ENCODE measurements at regions not wholly inside any gene's neighbourhood (a gene's known extent, or its start where the extent isn't known, plus 50 kb on each side); places are given as distances from the start of the nearest gene placed in this dataset.

- H3K4me3 ChIP-seq (ENCODE audit: low read length in 2 of 2) = no peak overlapping the region
These were observed 430.7 kb downstream of the CDH2 start for GRCh38 chr18:27746241-27746640.

GRCh38 chr18:27735117-27735516, 441.8 kb downstream of the CDH2 start:
- Histone ChIP-seq H3K27me3 (ENCODE audit: control insufficient read depth in 3 of 3, insufficient read depth in 3 of 3, low read depth in 1 of 3, low read length in 3 of 3) (no peaks in the 10 kb centered on the region), H2BK12ac (ENCODE audit: low read length) (no peak overlapping the region), H3K4me1 (ENCODE audit: control insufficient read depth in 2 of 2, insufficient read depth in 1 of 2, low read depth in 1 of 2, low read length in 2 of 2) (no peaks in the 10 kb centered on the region), H2BK120ac (ENCODE audit: low read depth, low read length) (no peak overlapping the region), H3K14ac (ENCODE audit: low read length) (no peak overlapping the region), H3K4me3 (ENCODE audit: low read length in 2 of 2) (no peak overlapping the region), H4K91ac (ENCODE audit: low read depth, low read length, poor library complexity) (no peak overlapping the region), H3K27ac (replicated peaks; ENCODE audit: low read length) (no peak overlapping the region), H2BK5ac (ENCODE audit: low read length) (no peak overlapping the region), H4K8ac (ENCODE audit: low read depth, low read length) (no peak overlapping the region), H3K9me3 (replicated peaks in 1 of 2; ENCODE audit: control insufficient read depth in 2 of 2, insufficient read depth in 1 of 2, low read depth in 1 of 2, low read length in 2 of 2) (peaks cover under 1 to 2% of the 10 kb centered on the region in 2 donors), H3K18ac (ENCODE audit: low read length) (no peak overlapping the region), H3K4me2 (ENCODE audit: insufficient read depth, low read length, poor library complexity, severe bottlenecking) (no peak overlapping the region), H2AK5ac (ENCODE audit: low read depth, low read length) (no peak overlapping the region), H3K4ac (ENCODE audit: low read length) (no peak overlapping the region), H2AFZ (ENCODE audit: low read length) (no peak overlapping the region), H3K9ac (ENCODE audit: low read depth, low read length, poor library complexity) (no peak overlapping the region), H3K36me3 (replicated peaks in 1 of 2; ENCODE audit: control insufficient read depth in 2 of 2, insufficient read depth in 2 of 2, low read length in 2 of 2) (no peaks in the 10 kb centered on the region), H3K79me1 (ENCODE audit: low read depth, low read length) (no peaks in the 10 kb centered on the region), H2BK15ac (ENCODE audit: low read length) (no peak overlapping the region), H3K23ac (ENCODE audit: low read depth, low read length, poor library complexity) (no peak overlapping the region)
- WGBS, 2 donors (ENCODE audit: extremely low coverage in 2 of 2, insufficient read length in 2 of 2, insufficient replicate concordance in 1 of 2) = no CpG with 5 or more reads among the region's 1 CpG
- DNase-seq (ENCODE audit: low spot score) = no peak

More at GRCh38 chr18:27746241-27746640, 430.7 kb downstream of the CDH2 start:
- no peaks in the 10 kb centered on the region for H3K4me1 ChIP-seq (ENCODE audit: control insufficient read depth in 2 of 2, insufficient read depth in 1 of 2, low read depth in 1 of 2, low read length in 2 of 2)
- no peak overlapping the region for H2BK15ac ChIP-seq (ENCODE audit: low read length)
- H2AK5ac ChIP-seq (ENCODE audit: low read depth, low read length) = no peak overlapping the region
- no peak overlapping the region for H2BK12ac ChIP-seq (ENCODE audit: low read length)
- H3K36me3 ChIP-seq (replicated peaks in 1 of 2; ENCODE audit: control insufficient read depth in 2 of 2, insufficient read depth in 2 of 2, low read length in 2 of 2) = no peaks in the 10 kb centered on the region
- no peak overlapping the region for H2AFZ ChIP-seq (ENCODE audit: low read length)
- no peak overlapping the region for H2BK120ac ChIP-seq (ENCODE audit: low read depth, low read length)
- H3K9ac ChIP-seq (ENCODE audit: low read depth, low read length, poor library complexity) = no peak overlapping the region
- no peaks in the 10 kb centered on the region for H3K79me1 ChIP-seq (ENCODE audit: low read depth, low read length)
- H3K27me3 ChIP-seq (ENCODE audit: control insufficient read depth in 3 of 3, insufficient read depth in 3 of 3, low read depth in 1 of 3, low read length in 3 of 3) = no peaks in the 10 kb centered on the region
- DNase-seq (ENCODE audit: low spot score) = no peak
- H3K4me2 ChIP-seq (ENCODE audit: insufficient read depth, low read length, poor library complexity, severe bottlenecking) = no peak overlapping the region
- no peak overlapping the region for H2BK5ac ChIP-seq (ENCODE audit: low read length)
- no peak overlapping the region for H4K8ac ChIP-seq (ENCODE audit: low read depth, low read length)
- no peak overlapping the region for H3K23ac ChIP-seq (ENCODE audit: low read depth, low read length, poor library complexity)
- H3K9me3 ChIP-seq (replicated peaks in 1 of 2; ENCODE audit: control insufficient read depth in 2 of 2, insufficient read depth in 1 of 2, low read depth in 1 of 2, low read length in 2 of 2) = no peaks in the 10 kb centered on the region
- no peak overlapping the region for H3K4ac ChIP-seq (ENCODE audit: low read length)
- WGBS, 2 donors (ENCODE audit: extremely low coverage in 2 of 2, insufficient read length in 2 of 2, insufficient replicate concordance in 1 of 2) = no CpG with 5 or more reads among the region's 5 CpGs
- no peak overlapping the region for H3K27ac ChIP-seq (replicated peaks; ENCODE audit: low read length)
- no peak overlapping the region for H3K18ac ChIP-seq (ENCODE audit: low read length)
- H4K91ac ChIP-seq (ENCODE audit: low read depth, low read length, poor library complexity) = no peak overlapping the region
- no peak overlapping the region for H3K14ac ChIP-seq (ENCODE audit: low read length)

DNA sequence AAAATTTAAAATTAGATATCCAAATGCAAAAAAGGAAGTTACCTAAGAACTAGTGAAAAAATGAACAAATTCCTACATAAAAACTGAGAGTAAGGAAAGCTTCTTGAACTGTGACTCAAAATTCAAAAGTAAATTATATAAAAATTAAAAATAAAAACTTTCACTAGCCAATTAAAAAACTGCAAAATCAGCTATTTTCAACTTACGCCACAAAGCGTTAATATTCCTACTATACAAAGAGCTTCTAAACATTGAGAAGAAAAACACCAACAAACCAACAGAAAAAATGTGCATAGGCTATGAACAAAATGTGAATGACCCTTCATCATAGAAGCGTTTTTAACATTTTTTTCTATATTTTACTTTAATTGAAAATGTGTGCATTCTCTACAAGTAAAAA, 445.7 kb downstream of the CDH2 start:
- H3K9me3 ChIP-seq (replicated peaks in 1 of 2; ENCODE audit: control insufficient read depth in 2 of 2, insufficient read depth in 1 of 2, low read depth in 1 of 2, low read length in 2 of 2) = peaks cover 7 to 26% of the 10 kb centered on the region in 2 donors
- no peak overlapping the region for H3K14ac ChIP-seq (ENCODE audit: low read length)
- H2BK15ac ChIP-seq (ENCODE audit: low read length) = no peak overlapping the region
- no peak overlapping the region for H3K4ac ChIP-seq (ENCODE audit: low read length)
- H3K27me3 ChIP-seq (ENCODE audit: control insufficient read depth in 3 of 3, insufficient read depth in 3 of 3, low read depth in 1 of 3, low read length in 3 of 3) = no peaks in the 10 kb centered on the region
- no peak overlapping the region for H4K91ac ChIP-seq (ENCODE audit: low read depth, low read length, poor library complexity)
- no CpG with 5 or more reads among the region's 3 CpGs for WGBS, 2 donors (ENCODE audit: extremely low coverage in 2 of 2, insufficient read length in 2 of 2, insufficient replicate concordance in 1 of 2)
- H3K18ac ChIP-seq (ENCODE audit: low read length) = no peak overlapping the region
- H3K27ac ChIP-seq (replicated peaks; ENCODE audit: low read length) = no peak overlapping the region
- H4K8ac ChIP-seq (ENCODE audit: low read depth, low read length) = no peak overlapping the region
- no peak overlapping the region for H2BK5ac ChIP-seq (ENCODE audit: low read length)
- no peaks in the 10 kb centered on the region for H3K79me1 ChIP-seq (ENCODE audit: low read depth, low read length)
- peaks cover 0 to 2% of the 10 kb centered on the region in 2 donors for H3K36me3 ChIP-seq (replicated peaks in 1 of 2; ENCODE audit: control insufficient read depth in 2 of 2, insufficient read depth in 2 of 2, low read length in 2 of 2)
- H3K4me1 ChIP-seq (ENCODE audit: control insufficient read depth in 2 of 2, insufficient read depth in 1 of 2, low read depth in 1 of 2, low read length in 2 of 2) = no peaks in the 10 kb centered on the region
- H3K4me2 ChIP-seq (ENCODE audit: insufficient read depth, low read length, poor library complexity, severe bottlenecking) = no peak overlapping the region
- H3K23ac ChIP-seq (ENCODE audit: low read depth, low read length, poor library complexity) = no peak overlapping the region
- DNase-seq (ENCODE audit: low spot score) = no peak
- H3K9ac ChIP-seq (ENCODE audit: low read depth, low read length, poor library complexity) = no peak overlapping the region
- no peak overlapping the region for H2AK5ac ChIP-seq (ENCODE audit: low read depth, low read length)
- H3K4me3 ChIP-seq (ENCODE audit: low read length in 2 of 2) = no peak overlapping the region
- H2BK12ac ChIP-seq (ENCODE audit: low read length) = no peak overlapping the region
- no peak overlapping the region for H2AFZ ChIP-seq (ENCODE audit: low read length)
- H2BK120ac ChIP-seq (ENCODE audit: low read depth, low read length) = no peak overlapping the region

DNA sequence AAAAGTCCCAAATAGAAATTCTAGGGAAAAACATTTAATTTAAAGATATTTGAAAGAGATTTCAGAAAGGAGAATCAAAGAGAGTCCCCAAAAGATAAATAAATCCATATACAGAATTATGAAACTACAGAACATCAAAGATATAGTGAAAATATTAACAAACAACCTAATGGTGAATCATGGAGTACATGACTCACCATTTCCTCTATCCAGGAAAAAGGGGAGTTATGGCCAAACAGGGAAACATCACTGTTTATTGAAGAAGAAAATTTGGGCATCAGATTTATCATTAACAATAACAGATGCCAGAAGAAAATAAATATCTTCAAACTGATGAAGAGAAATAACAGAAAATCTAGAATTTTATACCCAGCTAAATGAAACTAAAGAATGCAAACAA, 448.3 kb downstream of the CDH2 start:
- no peak overlapping the region for H3K14ac ChIP-seq (ENCODE audit: low read length)

More for the DNA sequence above, 448.3 kb downstream of the CDH2 start:
- H3K4me2 ChIP-seq (ENCODE audit: insufficient read depth, low read length, poor library complexity, severe bottlenecking) = no peak overlapping the region
- no peak overlapping the region for H3K23ac ChIP-seq (ENCODE audit: low read depth, low read length, poor library complexity)
- no peak overlapping the region for H2AFZ ChIP-seq (ENCODE audit: low read length)
- no peak overlapping the region for H3K18ac ChIP-seq (ENCODE audit: low read length)
- no peaks in the 10 kb centered on the region for H3K79me1 ChIP-seq (ENCODE audit: low read depth, low read length)
- no peak overlapping the region for H2BK12ac ChIP-seq (ENCODE audit: low read length)
- H3K27me3 ChIP-seq (ENCODE audit: control insufficient read depth in 3 of 3, insufficient read depth in 3 of 3, low read depth in 1 of 3, low read length in 3 of 3) = no peaks in the 10 kb centered on the region
- H2BK120ac ChIP-seq (ENCODE audit: low read depth, low read length) = no peak overlapping the region
- H3K4me3 ChIP-seq (ENCODE audit: low read length in 2 of 2) = no peak overlapping the region
- H4K8ac ChIP-seq (ENCODE audit: low read depth, low read length) = no peak overlapping the region
- no peak overlapping the region for H2BK5ac ChIP-seq (ENCODE audit: low read length)
- peaks cover 2% of the 10 kb centered on the region in 2 donors for H3K4me1 ChIP-seq (ENCODE audit: control insufficient read depth in 2 of 2, insufficient read depth in 1 of 2, low read depth in 1 of 2, low read length in 2 of 2)
- no peak overlapping the region for H3K9ac ChIP-seq (ENCODE audit: low read depth, low read length, poor library complexity)
- H3K4ac ChIP-seq (ENCODE audit: low read length) = no peak overlapping the region
- no peak overlapping the region for H2AK5ac ChIP-seq (ENCODE audit: low read depth, low read length)
- H3K9me3 ChIP-seq (replicated peaks in 1 of 2; ENCODE audit: control insufficient read depth in 2 of 2, insufficient read depth in 1 of 2, low read depth in 1 of 2, low read length in 2 of 2) = peaks cover 7 to 26% of the 10 kb centered on the region in 2 donors
- H2BK15ac ChIP-seq (ENCODE audit: low read length) = no peak overlapping the region
- H4K91ac ChIP-seq (ENCODE audit: low read depth, low read length, poor library complexity) = no peak overlapping the region
- H3K27ac ChIP-seq (replicated peaks; ENCODE audit: low read length) = no peak overlapping the region
- H3K36me3 ChIP-seq (replicated peaks in 1 of 2; ENCODE audit: control insufficient read depth in 2 of 2, insufficient read depth in 2 of 2, low read length in 2 of 2) = peaks cover 0 to 2% of the 10 kb centered on the region in 2 donors
- no peak for DNase-seq (ENCODE audit: low spot score)

Measured in neuronal stem cell (in vitro differentiated cells).